HEK293 (cell line): ENCODE measurements at regions not wholly inside any gene's neighbourhood (a gene's known extent, or its start where the extent isn't known, plus 50 kb on each side); places are given as distances from the start of the nearest gene placed in this dataset.

ENCODE experiments used
- CTCF ChIP-seq: fragments of 450-650 bp; formaldehyde crosslinking; IDR thresholded peaks from 2 replicates; pipeline ENCODE4 v1.5.1; 2016; ENCODE audit warnings: missing biosample characterization, missing genetic modification characterization
- SETDB1 ChIP-seq: IDR thresholded peaks from one replicate; pipeline ENCODE4 v1.6.1; 2017; ENCODE audit warnings: mild to moderate bottlenecking, low read length, moderate library complexity, mixed read lengths; ENCODE audit not compliant: insufficient read length
- ZNF488 ChIP-seq: fragments of 450-650 bp; formaldehyde crosslinking; IDR thresholded peaks from 2 replicates; pipeline ENCODE4 v1.5.1; 2016; ENCODE audit warnings: missing biosample characterization, missing genetic modification characterization
- ZNF624 ChIP-seq: fragments of 450-650 bp; formaldehyde crosslinking; IDR thresholded peaks from 2 replicates; pipeline ENCODE4 v1.5.1; 2017; ENCODE audit warnings: missing biosample characterization, missing genetic modification characterization
- TF ChIP-seq, protein P1 (sequence below): fragments of 450-650 bp; formaldehyde crosslinking; IDR thresholded peaks from 2 replicates; pipeline ENCODE4; 2016; ENCODE audit warnings: missing biosample characterization, missing genetic modification characterization
- TF ChIP-seq, protein P2 (sequence below): fragments of 450-650 bp; formaldehyde crosslinking; IDR thresholded peaks from 2 replicates; pipeline ENCODE4 v1.5.1; 2016; ENCODE audit warnings: missing biosample characterization, missing genetic modification characterization

GRCh38 chr3:101128786-101129185, 135.6 kb upstream of the ABI3BP start:
- TF ChIP-seq ZNF488 (tag by site-specific recombination) (no peak), ZNF624 (tag by site-specific recombination) (no peak), CTCF (tag by site-specific recombination) (no peak), SETDB1 (no peak)
- TF ChIP-seq, protein P1, sequence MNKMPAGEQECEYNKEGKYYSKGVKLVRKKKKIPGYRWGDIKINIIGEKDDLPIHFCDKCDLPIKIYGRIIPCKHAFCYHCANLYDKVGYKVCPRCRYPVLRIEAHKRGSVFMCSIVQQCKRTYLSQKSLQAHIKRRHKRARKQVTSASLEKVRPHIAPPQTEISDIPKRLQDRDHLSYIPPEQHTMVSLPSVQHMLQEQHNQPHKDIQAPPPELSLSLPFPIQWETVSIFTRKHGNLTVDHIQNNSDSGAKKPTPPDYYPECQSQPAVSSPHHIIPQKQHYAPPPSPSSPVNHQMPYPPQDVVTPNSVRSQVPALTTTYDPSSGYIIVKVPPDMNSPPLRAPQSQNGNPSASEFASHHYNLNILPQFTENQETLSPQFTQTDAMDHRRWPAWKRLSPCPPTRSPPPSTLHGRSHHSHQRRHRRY, result no peak
- TF ChIP-seq, protein P2, sequence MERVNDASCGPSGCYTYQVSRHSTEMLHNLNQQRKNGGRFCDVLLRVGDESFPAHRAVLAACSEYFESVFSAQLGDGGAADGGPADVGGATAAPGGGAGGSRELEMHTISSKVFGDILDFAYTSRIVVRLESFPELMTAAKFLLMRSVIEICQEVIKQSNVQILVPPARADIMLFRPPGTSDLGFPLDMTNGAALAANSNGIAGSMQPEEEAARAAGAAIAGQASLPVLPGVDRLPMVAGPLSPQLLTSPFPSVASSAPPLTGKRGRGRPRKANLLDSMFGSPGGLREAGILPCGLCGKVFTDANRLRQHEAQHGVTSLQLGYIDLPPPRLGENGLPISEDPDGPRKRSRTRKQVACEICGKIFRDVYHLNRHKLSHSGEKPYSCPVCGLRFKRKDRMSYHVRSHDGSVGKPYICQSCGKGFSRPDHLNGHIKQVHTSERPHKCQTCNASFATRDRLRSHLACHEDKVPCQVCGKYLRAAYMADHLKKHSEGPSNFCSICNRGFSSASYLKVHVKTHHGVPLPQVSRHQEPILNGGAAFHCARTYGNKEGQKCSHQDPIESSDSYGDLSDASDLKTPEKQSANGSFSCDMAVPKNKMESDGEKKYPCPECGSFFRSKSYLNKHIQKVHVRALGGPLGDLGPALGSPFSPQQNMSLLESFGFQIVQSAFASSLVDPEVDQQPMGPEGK (tag by site-specific recombination), result no peak
